Skeletal muscle cell (primary cell): ENCODE measurements at regions not wholly inside any gene's neighbourhood (a gene's known extent, or its start where the extent isn't known, plus 50 kb on each side); places are given as distances from the start of the nearest gene placed in this dataset.

Source experiments
- DNase-seq: peaks from one replicate; pipeline ENCODE4 v3.0.0-alpha.2; 2010; ENCODE audit warnings: low read depth
- H3K4me3 ChIP-seq: 2 replicates; pipeline ENCODE4 v1.5.1; 2011; ENCODE audit warnings: low read depth, mild to moderate bottlenecking, control low read depth, low read length, moderate library complexity

DNA sequence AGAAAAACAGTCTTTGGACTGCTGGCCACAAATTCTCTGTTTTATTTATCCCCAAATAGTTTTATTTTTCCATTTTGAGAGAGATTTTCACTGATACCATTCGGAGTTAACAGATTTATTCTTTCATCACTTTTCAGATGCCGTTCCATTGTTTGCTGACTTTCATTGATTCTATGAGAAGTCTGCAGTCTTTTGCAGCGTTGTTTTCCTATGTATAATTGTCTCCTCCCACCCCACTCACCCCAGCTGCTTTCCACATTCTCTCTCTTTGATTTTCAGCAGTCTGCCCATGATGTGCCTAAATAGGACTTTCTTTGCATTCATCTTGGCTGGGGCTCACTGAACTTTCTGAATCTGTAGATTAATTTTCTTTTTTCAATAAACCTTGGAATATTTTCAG is 107.6 kb downstream of the C9orf50 start:
- no peak for DNase-seq
- no peak overlapping the region for H3K4me3 ChIP-seq

DNA sequence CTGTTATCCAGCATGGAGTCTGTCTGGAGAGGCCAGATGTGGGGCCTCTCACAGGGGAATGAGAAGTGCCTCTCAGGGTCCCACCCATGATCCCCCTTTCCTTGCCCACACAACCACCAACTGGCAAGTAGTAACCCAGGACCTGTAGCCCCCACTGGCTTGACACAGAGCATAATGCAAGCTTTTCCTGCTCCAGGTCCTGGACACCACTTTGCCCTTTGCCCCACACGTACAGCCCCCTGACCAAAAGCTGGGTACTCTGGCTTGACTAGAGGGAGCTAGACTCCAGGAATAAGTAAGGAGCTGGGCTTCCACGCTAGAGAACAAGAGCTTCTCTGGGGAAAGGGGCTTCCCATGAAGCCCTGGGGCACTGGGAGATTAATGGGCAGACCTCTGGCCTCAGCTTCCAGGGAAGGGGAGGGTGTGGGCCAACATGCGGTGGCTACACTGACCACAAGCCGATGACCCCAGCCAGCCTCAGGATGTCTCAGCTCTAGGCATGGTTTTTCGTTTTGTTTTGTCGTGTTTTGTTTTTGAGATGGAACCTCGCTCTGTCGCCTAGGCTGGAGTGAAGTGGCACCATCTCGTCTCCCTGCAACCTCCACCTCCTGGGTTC is 109.5 kb downstream of the C9orf50 start:
- H3K4me3 ChIP-seq = no peak overlapping the region
- no peak for DNase-seq

DNA sequence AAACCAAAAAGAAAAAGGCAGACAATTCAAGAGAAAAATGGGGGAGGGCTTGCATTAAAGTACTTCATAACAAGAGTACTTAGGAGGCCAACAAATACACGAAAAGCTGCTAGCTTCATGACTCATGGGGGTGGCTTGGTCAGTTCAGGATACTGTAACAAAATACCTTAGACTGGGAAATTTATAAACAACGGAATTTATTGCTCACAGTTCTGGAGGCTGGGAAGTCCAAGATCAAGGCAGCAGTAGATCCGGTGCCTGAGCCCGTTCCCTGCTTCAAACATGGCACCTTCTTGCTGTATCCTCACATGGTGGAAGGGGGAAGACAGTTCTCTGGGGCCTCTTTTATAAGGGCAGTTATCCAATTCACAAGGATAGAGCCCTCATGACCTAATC is 111.4 kb downstream of the C9orf50 start:
- DNase-seq = peak; percentile 73
- H3K4me3 ChIP-seq = no peak overlapping the region

DNA sequence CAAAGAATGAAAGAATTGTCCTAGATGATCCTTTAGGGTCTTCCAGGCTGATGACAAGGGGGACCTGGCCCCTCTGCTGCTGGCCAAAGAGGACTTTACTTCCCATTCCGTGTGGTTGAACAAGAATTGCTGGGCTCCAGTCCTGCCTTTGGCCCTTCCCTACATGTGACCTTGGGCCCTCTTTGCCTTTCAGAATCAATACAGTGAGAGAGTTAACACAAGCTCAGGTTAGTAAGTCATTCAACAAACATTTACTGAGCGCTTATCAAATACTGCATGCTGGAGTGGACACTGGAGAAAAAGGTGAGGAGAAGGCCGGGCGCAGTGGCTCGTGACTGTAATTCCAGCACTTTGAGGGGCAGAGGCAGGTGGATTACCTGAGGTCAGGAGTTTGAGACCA is 113.1 kb downstream of the C9orf50 start:
- DNase-seq = no peak
- no peak overlapping the region for H3K4me3 ChIP-seq

DNA sequence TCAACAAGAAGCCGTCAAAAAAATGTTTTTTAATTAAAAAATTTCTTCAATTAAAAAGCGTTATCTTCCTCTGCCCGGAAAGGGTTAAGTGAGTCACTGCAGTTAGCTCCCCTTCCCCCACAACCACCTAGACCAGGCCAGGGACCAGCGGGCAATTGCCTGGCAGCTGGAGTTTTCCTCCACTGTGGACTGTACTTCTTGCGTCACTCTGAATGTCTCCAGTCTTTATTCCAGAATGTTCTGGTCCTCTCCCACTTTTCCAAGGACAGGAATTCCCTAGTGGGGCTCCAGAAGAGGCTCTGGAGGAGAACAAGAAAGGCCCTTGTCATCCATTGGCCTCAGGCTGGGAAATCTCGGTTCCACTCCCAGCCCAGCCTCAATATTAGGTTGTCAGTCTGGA is 114.0 kb downstream of the C9orf50 start:
- H3K4me3 ChIP-seq = no peak overlapping the region
- no peak for DNase-seq

DNA sequence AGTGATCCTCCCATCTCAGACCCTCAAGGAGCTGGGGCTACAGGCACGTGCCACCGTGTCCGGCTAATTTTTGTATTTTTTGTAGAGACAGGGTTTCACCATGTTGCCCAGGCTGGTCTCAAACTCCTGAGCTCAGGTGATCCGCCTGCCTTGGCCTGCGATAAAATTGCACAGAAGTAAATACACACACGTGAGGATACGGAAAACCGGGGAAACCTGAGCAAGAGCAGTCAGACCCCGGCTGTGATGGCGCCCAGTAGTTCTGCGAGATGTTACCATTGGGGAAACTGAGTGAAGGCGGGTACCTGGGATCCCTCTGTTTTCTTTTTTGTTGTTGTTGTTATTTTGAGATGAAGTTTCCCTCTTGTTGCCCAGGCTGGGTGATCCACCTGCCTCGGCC is 114.9 kb downstream of the C9orf50 start:
- no peak overlapping the region for H3K4me3 ChIP-seq
- no peak for DNase-seq

DNA sequence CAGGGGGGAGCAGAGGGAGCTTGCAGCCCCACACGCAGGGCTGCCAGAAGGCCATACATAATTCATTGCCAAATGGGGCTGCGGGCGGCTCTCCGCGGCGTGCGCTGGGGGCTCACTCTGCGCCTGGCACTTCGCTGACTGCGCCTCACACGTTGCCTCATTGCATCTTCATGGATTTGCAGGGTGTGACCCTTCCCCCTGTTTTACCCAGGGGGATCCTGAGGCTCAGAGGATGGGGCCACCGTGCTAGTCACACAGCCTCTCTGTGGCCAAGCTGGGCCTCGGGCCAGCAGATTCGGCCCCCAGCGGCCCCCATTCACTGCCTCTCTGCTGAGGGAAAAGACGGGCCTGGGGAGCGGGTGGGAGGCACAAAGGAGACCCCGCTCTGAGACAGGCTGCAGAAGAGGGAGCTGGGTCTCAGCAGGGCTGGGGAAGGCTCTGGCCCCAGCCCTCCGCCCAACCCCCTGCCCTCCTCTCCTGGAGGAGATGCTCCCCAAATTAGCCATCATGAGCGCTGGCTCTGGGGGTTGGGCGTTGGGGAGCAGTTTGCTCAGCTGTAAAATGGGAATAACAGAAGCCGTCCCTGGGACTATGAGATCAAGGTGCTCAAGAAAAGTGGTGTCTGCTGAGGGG is 115.5 kb downstream of the C9orf50 start:
- DNase-seq = no peak
- no peak overlapping the region for H3K4me3 ChIP-seq

DNA sequence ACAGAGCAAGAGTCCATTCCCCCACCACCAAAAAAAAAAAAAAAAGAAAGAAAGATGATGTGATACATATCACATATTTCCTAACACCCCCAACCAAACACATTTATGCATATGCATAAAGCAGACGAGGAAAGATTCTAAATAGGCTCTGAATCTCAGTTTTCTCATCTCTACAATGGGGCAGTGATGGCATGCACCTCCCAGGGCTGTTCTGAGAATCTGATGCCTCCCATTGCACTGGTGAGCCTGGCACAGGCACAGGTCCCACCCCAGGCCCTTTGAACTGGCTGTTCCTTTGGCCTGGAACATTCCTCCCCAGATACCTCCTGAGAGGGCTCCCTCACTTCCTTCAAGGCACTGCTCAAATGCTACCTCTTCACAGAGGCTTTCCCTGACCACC is 116.5 kb downstream of the C9orf50 start:
- no peak overlapping the region for H3K4me3 ChIP-seq
- DNase-seq = no peak

DNA sequence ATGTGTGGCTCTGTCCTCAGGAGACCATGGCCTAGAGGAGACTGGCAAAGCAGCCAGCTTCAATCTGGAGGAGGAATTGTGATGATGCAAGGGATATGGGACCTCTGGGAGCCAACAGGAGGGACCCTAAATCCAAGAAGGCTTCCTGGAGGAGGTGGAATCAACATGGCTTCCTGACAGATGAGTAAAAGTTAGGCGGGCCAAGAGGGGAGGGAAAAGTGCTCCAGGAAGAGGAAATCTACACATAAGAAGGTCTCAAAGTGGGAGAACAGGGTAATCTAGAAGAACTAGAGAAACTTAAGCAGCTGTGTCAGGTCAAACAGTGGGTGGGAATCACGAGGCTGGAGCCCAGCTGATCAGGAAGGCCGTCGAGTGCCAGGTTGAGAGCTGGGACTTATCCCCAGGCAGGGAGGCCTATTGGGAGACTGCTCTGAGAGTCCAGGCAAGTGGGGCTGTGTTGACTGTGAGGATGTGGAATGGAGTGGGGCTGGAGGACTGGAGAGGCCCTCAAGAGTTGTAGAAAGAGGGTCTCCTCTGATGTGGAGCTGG is 119.1 kb downstream of the C9orf50 start:
- no peak overlapping the region for H3K4me3 ChIP-seq
- no peak for DNase-seq

DNA sequence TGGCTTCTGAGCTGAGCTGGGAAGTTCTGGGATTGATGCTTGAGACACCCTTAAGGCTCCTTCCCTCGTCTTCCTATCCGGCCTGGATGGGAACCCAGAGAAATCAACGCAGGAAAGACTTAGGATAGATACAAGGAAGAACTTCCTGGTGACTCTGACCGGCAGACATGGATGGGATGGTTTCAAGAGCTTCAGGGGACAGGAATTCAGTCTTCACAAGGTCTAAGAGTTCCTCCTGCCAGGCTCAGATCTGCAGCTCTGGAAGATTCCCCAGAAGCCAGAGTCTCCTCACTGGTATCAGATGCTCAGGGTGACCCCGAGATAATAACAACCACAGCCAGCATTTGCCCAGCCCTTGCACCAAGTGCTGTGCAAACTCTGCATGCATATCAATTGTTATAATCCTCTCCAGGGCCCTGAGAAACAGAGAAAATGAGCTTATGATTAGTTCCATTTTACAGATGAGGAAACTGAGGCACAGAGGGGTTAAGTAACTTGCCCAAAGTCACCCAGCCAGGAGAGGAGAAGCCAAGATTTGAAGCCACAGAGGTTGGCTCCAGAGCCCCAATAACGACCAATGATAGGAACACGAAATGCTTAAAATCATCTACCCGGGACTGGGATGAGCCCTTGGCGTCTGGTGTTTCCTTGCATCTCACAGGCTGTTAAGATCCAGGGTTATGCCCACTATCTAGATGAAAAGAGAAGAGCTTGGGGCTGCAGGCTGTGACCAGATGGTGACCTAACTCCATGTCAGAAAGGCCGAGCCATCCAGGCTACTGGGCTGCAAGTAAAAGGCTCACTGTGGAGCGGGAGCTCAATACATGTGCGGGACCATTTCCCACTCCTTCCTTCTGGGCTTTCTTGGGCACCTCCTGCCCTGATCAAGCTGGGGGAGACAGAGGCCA is 119.8 kb downstream of the C9orf50 start:
- no peak for DNase-seq
- no peak overlapping the region for H3K4me3 ChIP-seq

DNA sequence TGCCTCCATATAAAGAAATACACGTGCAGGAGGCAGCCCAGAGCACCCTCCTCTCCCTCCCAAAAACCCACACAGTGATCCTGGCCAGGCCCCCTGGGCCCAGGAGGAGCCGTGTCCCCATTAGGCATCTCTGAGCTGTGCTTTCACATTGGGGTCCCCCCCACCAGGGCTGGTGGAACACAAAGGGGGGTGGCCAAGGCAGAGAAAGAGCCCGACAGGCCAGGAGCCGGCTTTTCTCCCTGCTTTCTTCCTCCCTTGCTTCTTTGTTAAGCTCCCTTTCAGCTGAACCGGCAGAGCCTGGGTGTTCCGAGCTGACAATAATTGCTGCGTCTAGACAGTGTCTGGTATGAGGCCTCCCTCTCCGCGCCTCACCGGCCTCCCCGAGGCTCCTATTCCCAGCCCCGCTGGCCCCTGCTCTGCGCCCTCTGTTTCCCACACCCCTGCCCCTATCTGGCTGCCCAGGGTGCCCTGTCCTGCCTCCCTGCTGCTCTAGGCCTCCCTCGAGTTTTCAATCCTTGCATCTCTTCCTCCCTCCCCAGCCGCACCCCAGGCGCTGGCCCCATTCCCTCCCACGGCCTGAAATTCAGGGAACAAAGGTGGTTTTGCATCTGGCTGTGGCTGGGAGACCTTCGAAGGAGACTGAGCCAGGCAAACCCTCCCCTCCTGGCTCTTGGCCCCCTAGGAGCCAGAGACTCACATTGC is 120.6 kb downstream of the C9orf50 start:
- H3K4me3 ChIP-seq = no peak overlapping the region
- no peak for DNase-seq

DNA sequence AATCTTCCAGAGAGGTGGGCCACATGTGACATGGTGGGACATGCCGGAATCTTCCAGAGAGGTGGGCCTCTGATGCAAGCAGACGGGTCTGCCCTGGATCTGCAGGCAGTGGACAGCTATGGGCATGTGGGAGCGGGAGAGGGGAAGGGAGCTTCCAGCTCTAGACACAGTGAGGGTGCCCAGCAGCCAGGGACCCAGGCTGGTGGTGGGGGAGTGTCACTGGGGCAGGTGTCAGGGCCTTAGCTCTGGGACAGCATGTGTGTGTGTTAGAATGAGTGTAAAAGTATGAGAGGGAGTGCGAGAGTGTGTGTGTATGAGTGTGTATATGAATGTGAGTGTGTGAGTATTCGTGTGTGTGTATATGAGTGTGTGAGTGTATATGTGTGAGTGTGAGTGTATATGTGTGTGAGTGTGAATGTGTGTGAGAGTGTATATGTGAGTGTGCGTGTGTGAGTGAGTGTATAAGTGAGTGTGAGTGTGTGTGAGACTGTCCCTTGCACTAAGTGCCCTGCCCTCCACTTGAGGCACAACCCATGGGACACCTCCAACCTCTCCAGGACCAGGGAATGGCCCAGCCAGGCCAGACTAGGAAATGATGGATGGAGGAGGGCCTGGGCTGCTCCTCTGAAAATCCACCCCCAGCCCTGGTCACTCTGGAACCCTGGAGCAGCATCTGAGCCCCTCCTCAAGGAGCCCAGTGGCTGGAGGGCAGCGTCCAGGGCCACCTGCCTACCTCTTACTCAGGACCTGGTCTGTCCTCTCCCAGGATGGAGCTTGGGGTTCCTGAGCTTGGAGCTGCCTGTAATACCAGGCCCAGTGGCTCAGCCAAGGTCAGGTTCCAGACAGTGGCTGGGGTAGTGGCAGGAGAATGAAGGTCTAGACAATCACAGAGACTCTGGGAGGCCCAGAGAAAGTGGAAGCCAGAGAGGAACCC is 122.2 kb downstream of the C9orf50 start:
- peak overlapping the region; percentile 61 for H3K4me3 ChIP-seq
- DNase-seq = no peak

DNA sequence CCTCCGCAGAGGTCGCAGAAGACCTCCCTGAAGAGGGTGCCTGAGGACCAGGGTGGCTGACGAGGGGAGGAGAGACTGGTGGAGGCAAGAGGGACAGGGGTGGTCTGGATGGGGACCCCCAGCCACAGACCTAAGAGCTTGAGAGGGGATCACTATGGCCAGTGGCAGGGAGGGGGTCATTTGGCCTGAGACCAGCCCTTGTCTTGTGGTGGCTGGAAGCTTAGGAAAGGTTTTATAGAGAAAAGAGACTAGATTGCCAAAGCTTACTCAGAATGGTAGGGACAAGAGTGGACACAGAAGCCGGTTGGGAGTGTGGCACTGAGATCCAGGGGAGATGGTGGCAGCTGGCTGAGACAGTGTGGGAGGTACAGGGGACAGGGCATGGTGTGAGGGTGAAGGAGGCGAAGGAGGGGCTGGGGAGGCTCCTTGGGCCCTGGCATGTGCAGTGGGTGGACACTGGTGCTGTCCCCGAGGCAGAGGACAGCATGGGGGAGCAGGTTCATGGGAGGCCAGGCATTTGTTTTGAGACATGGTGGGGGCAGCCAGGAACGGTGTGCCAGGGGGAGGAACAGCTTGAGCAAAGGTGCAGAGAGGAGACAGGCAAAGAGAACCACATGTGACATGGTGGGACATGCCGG is 123.0 kb downstream of the C9orf50 start:
- no peak for DNase-seq
- H3K4me3 ChIP-seq = peak overlapping the region; percentile 61

DNA sequence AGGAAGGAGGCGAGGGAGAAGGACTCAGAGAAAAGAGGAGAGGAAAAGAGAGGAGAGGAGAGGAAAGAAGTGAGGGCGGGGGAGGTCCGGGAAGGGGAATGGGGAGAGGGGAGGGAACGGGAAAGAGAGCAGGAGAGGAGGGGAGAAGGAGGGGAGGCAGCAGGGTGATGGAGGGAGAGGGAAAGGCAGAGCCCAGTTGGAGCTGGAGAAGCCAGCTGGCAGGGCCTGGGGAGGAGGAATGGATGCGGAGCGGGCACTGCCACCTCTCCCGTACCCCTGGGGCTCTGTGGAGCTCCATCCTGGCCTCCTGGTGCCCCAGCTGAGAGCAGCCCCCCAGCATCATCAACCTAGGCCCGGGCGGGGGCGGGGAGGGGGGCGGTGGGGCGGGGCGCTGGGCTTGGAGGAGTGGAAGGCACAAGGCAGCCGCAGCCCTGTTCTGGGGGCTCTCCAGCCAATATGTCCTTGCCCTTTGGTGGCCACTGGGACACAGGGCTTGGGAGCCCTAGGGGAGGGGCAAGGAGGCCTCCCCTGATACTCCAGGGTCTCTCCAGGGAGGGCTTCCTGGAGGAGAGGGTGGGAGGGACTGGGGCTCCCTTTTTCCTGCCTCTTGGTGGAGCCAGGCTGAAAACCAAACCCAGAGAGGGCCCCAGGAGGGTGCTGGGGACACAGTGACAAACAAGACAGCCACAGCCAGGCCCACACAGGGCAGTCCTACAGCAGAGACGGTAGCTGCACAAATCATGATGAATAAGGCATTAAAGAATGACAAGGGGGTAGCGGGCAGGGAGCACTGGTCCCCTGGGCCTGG is 123.7 kb downstream of the C9orf50 start:
- no peak for DNase-seq

DNA sequence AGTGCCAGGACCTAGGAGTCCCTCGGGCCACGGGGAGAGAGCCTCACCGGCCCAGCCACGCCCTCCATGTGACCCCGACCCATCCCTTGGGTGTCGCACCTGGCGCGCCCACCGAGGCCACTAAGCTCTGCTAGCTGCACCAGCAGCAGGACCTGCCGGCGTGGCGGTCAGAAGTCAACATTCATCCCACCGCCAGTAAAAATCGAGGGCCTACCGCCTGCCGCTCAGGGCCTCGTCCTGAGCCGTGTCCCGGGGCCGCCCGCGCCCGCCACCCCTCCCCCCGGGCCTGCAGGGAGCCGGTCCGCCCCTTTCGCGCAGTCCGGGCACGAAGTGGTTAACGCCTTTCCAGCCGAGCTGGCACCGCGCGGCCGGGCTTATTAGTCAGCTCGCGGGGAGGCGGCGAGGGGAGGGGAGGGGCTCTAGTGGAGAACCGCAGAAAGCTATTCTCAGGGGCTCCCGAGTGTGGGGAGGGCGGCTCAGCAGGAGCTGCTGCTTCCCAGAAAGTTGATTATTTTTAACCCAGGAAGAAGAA is 124.4 kb downstream of the C9orf50 start:
- peak overlapping the region; percentile 61 for H3K4me3 ChIP-seq
- peak; percentile 86 for DNase-seq

More for the DNA sequence above, 123.7 kb downstream of the C9orf50 start:
- H3K4me3 ChIP-seq = peak overlapping the region; percentile 61

DNA sequence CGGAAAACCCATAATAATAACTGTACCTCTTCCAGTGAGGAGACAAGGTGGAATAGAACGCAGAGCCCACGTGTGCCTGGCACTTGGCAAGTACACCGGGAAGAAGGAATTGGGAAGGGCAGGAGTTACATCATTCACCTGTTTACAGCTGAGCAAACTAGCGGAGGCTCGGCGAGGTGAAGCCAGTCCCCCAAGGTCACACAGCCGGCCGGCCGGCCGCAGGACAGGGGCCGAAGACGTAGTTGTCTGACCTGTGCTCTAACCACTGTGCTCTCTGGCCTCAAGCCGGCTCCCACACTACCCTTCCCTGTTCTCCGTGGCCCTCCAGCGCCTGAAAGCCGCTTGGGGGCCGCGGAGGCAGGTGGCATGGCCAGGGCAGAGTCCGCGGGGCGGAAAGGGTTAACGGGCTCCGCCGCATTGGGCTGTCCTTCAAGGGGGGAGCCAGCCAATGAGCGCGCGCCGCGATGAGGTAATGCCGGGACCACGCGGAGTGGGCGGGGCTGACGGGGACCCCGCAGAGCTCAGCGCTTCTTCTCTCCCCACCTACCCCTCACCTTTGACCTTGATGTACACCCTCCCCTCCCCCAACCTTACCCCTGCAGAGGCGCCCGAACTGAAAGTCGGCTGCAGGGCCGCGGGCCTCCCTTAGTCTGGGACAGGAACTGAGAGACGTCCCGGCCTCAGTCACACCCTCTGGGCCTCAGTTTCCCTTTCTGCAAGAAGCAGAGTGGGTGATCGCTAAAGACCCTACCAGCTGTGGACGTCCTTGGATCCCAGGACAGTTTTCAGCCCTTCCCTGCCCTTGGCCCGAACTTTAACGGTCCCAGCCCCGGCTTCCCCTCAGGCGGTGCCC is 125.1 kb downstream of the C9orf50 start:
- H3K4me3 ChIP-seq = peak overlapping the region; percentile 61
- no peak for DNase-seq
